ENCODE measurements at regions not wholly inside any gene's neighbourhood (a gene's known extent, or its start where the extent isn't known, plus 50 kb on each side); places are given as distances from the start of the nearest gene placed in this dataset.
"Not testable (repeated sequence)": the region's sequence is repeated elsewhere in the genome, so short reads cannot be mapped to it uniquely, and the experiment has no call there.

GRCh38 chr7:113371416-113372043 lies 253.2 kb upstream of the SMIM30 start:
- no peak for DNase-seq

GRCh38 chr7:113370910-113371309 lies 252.6 kb upstream of the SMIM30 start:
- no peak for DNase-seq

- no peak for DNase-seq
These were observed 249.9 kb upstream of the SMIM30 start for GRCh38 chr7:113368256-113368655.

GRCh38 chr7:113367041-113367586 lies 248.8 kb upstream of the SMIM30 start:
- DNase-seq = no peak

- DNase-seq = no peak
These were observed 247.8 kb upstream of the SMIM30 start for GRCh38 chr7:113366122-113366521.

- DNase-seq = no peak
These were observed 231.0 kb upstream of the SMIM30 start for GRCh38 chr7:113349339-113349738.

- no peak for DNase-seq
These were observed 221.3 kb upstream of the SMIM30 start for GRCh38 chr7:113339661-113340060.

GRCh38 chr7:113338071-113338696 lies 219.8 kb upstream of the SMIM30 start:
- DNase-seq = no peak

GRCh38 chr7:113336838-113337237 lies 218.5 kb upstream of the SMIM30 start:
- not testable (repeated sequence) for DNase-seq

GRCh38 chr7:113331155-113331898 lies 213.0 kb upstream of the SMIM30 start:
- no peak for DNase-seq

- no peak for DNase-seq
These were observed 202.8 kb upstream of the SMIM30 start for GRCh38 chr7:113321201-113321600.

- no peak for DNase-seq
These were observed 202.1 kb upstream of the SMIM30 start for GRCh38 chr7:113320419-113320818.

- no peak for DNase-seq
These were observed 196.2 kb upstream of the SMIM30 start for GRCh38 chr7:113314594-113314993.

GRCh38 chr7:113308399-113308798 lies 190.0 kb upstream of the SMIM30 start:
- DNase-seq = no peak

GRCh38 chr7:113307147-113307546 lies 188.8 kb upstream of the SMIM30 start:
- no peak for DNase-seq

GRCh38 chr7:113306302-113306701 lies 187.9 kb upstream of the SMIM30 start:
- DNase-seq = no peak

GRCh38 chr7:113304104-113304503 lies 185.8 kb upstream of the SMIM30 start:
- DNase-seq = no peak

GRCh38 chr7:113303388-113303787 lies 185.0 kb upstream of the SMIM30 start:
- not testable (repeated sequence) for DNase-seq

- no peak for DNase-seq
These were observed 183.6 kb upstream of the SMIM30 start for GRCh38 chr7:113301983-113302382.

- DNase-seq = no peak
These were observed 182.8 kb upstream of the SMIM30 start for GRCh38 chr7:113301141-113301540.

- no peak for DNase-seq
These were observed 181.4 kb upstream of the SMIM30 start for GRCh38 chr7:113299748-113300147.

- DNase-seq = no peak
These were observed 180.1 kb upstream of the SMIM30 start for GRCh38 chr7:113298501-113298900.

- DNase-seq = no peak
These were observed 176.4 kb upstream of the SMIM30 start for GRCh38 chr7:113294750-113295149.

GRCh38 chr7:113292105-113292504 lies 173.8 kb upstream of the SMIM30 start:
- no peak for DNase-seq
